ENCODE measurements at regions not wholly inside any gene's neighbourhood (a gene's known extent, or its start where the extent isn't known, plus 50 kb on each side); places are given as distances from the start of the nearest gene placed in this dataset.

GRCh38 chr2:58904095-58904494 lies 663.0 kb upstream of the FANCL start:
- no peak overlapping the region for H3K4me3 ChIP-seq (ENCODE audit: low read length)
- no peaks in the 10 kb centered on the region for H3K79me2 ChIP-seq (replicated peaks; ENCODE audit: insufficient read depth, low read length)
- TF ChIP-seq TAF1 (IDR thresholded peaks at IDR 0.05; ENCODE audit: low read depth) (no peak), RAD21 (conservative IDR thresholded peaks at IDR 0.05) (no peak), REST (IDR thresholded peaks at IDR 0.05; ENCODE audit: borderline replicate concordance) (no peak), CTCF (IDR thresholded peaks at IDR 0.05; ENCODE audit: poor library complexity, severe bottlenecking) (no peak), EZH2 (IDR thresholded peaks at IDR 0.05; ENCODE audit: borderline replicate concordance, insufficient read depth, low read length, poor library complexity, severe bottlenecking) (no peak), SMC3 (conservative IDR thresholded peaks at IDR 0.05; ENCODE audit: poor library complexity) (no peak), EP300 (conservative IDR thresholded peaks at IDR 0.05; ENCODE audit: poor library complexity, severe bottlenecking) (no peak), POLR2AphosphoS5 (IDR thresholded peaks at IDR 0.05) (no peak), MXI1 (conservative IDR thresholded peaks at IDR 0.05; ENCODE audit: poor library complexity, severe bottlenecking) (no peak)
- no peak overlapping the region for H2AFZ ChIP-seq (ENCODE audit: low read depth, low read length)
- no peaks in the 10 kb centered on the region for H3K27me3 ChIP-seq (ENCODE audit: insufficient read depth, low read depth, low read length)
- H3K36me3 ChIP-seq (ENCODE audit: insufficient read depth, low read length), result no peaks in the 10 kb centered on the region
- no peak overlapping the region for H3K9ac ChIP-seq (ENCODE audit: low read length)
- H3K9me3 ChIP-seq (ENCODE audit: low read length), result no peaks in the 10 kb centered on the region
- H4K20me1 ChIP-seq (ENCODE audit: insufficient read depth), result no peaks in the 10 kb centered on the region
- H3K4me2 ChIP-seq (ENCODE audit: low read length), result no peak overlapping the region
- no peaks in the 10 kb centered on the region for H3F3A ChIP-seq (ENCODE audit: insufficient read depth, low read length, poor library complexity, severe bottlenecking)
- H3K27ac ChIP-seq (ENCODE audit: low read length), result no peak overlapping the region
- no peaks in the 10 kb centered on the region for H3K9me2 ChIP-seq (ENCODE audit: insufficient read depth, low read length)

DNA sequence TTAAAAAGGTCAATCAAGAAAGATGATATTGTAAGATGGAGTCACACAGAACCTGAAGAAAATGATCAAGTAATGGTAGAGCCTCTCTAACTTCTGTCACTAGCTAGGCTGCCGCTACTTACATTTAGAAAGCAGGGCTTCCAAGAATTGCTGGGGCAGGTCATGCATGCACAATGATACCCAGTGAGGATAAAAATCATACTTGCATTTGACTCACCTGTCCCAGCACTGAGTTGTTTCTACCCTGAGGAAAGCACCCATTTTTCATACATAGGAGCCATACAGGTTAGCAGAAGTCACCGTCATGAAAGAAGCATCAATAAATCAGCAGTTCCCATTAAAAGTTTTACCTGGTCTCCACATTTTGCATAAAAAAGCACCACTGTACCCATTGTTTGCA lies 662.3 kb upstream of the FANCL start:
- Histone ChIP-seq H3K36me3 (ENCODE audit: insufficient read depth, low read length) (no peaks in the 10 kb centered on the region), H2AFZ (ENCODE audit: low read depth, low read length) (no peak overlapping the region), H3F3A (ENCODE audit: insufficient read depth, low read length, poor library complexity, severe bottlenecking) (no peaks in the 10 kb centered on the region), H3K9me2 (ENCODE audit: insufficient read depth, low read length) (no peaks in the 10 kb centered on the region), H3K27me3 (ENCODE audit: insufficient read depth, low read depth, low read length) (no peaks in the 10 kb centered on the region), H3K27ac (ENCODE audit: low read length) (no peak overlapping the region), H4K20me1 (ENCODE audit: insufficient read depth) (no peaks in the 10 kb centered on the region), H3K79me2 (replicated peaks; ENCODE audit: insufficient read depth, low read length) (no peaks in the 10 kb centered on the region), H3K9ac (ENCODE audit: low read length) (no peak overlapping the region), H3K4me2 (ENCODE audit: low read length) (no peak overlapping the region), H3K9me3 (ENCODE audit: low read length) (no peaks in the 10 kb centered on the region), H3K4me3 (ENCODE audit: low read length) (no peak overlapping the region)
- TF ChIP-seq MXI1 (conservative IDR thresholded peaks at IDR 0.05; ENCODE audit: poor library complexity, severe bottlenecking), result no peak
- no peak for TF ChIP-seq REST (IDR thresholded peaks at IDR 0.05; ENCODE audit: borderline replicate concordance)
- no peak for TF ChIP-seq RAD21 (conservative IDR thresholded peaks at IDR 0.05)
- TF ChIP-seq TAF1 (IDR thresholded peaks at IDR 0.05; ENCODE audit: low read depth), result no peak
- no peak for TF ChIP-seq SMC3 (conservative IDR thresholded peaks at IDR 0.05; ENCODE audit: poor library complexity)
- TF ChIP-seq POLR2AphosphoS5 (IDR thresholded peaks at IDR 0.05), result no peak
- TF ChIP-seq EP300 (conservative IDR thresholded peaks at IDR 0.05; ENCODE audit: poor library complexity, severe bottlenecking), result no peak
- no peak for TF ChIP-seq EZH2 (IDR thresholded peaks at IDR 0.05; ENCODE audit: borderline replicate concordance, insufficient read depth, low read length, poor library complexity, severe bottlenecking)
- no peak for TF ChIP-seq CTCF (IDR thresholded peaks at IDR 0.05; ENCODE audit: poor library complexity, severe bottlenecking)
